ENCODE measurements at regions not wholly inside any gene's neighbourhood (a gene's known extent, or its start where the extent isn't known, plus 50 kb on each side); places are given as distances from the start of the nearest gene placed in this dataset. TPM values are rescaled to one million over a fixed set of nuclear protein-coding genes. Genes with fewer than 3 reads are reported as not detected.

DNA sequence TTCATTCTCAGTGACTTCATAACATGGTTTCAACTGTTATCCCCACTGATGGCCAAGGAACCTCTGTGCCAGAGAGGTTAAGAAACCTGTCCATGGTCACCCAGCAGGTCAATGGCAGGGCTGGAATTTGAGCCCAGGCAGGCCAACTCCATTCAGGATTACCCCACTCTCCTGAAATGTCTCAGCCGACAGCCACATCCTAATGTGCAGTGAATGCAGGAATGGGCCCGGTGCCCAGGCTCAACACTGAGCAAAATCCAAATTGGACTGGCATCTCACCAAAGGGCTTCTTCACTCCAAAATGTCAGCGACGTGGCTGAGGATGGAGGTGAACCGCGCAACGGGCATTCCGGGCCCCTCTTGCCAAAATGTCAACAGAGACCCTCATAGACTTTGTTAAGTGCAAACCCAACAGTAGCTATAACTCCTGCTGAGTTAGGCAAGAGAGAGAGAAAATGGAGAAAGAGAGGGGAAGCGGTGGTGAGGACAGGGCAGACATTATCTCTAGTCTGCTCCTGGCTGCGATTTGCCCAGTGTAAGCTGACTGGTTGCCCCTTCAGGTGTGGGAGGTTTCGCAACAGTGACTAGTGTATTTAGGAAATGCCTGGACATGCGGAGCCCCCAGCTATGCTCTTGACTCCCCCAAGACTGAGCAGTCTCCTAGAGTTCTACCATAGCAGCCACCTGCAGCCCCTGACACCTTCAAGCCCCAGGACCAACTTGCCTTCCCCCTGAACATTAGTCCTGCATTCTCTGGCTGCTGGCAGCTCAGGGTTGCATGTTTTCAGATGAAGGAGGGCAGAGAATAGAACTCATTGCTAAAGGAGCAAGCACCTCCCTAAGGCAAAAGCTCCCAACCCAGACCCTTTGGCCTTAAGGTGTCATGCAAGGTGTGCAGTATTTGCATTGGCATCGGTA is 167.7 kb downstream of the ANAPC1 start:
- Histone ChIP-seq H3K27me3 (no peaks in the 10 kb centered on the region), H3K4me1 (peaks cover 13% of the 10 kb centered on the region), H3K4me2 (no peak overlapping the region), H3F3A (ENCODE audit: low read depth) (peaks cover 12% of the 10 kb centered on the region), H3K9ac (no peak overlapping the region), H3K36me3 (no peaks in the 10 kb centered on the region), H3K4me3 (no peak overlapping the region), H3K9me3 (ENCODE audit: low read depth) (no peaks in the 10 kb centered on the region), H3K27ac (no peak overlapping the region), H4K20me1 (ENCODE audit: low read depth) (no peaks in the 10 kb centered on the region), H2AFZ (replicated peaks) (peak overlapping the region; percentile 57), H3K79me2 (ENCODE audit: low read depth) (no peaks in the 10 kb centered on the region)
- Mint-ChIP-seq H3K27ac (no peak overlapping the region), H3K9me3 (peaks cover 4% of the 10 kb centered on the region), H3K36me3 (no peaks in the 10 kb centered on the region), H3K4me1 (no peaks in the 10 kb centered on the region), H3K27me3 (ENCODE audit: insufficient read depth, low read depth) (peaks cover 3% of the 10 kb centered on the region), H3K4me3 (no peak overlapping the region)
- DNase-seq (ENCODE audit: low spot score), result peak; percentile 0
- TF ChIP-seq, protein P1, sequence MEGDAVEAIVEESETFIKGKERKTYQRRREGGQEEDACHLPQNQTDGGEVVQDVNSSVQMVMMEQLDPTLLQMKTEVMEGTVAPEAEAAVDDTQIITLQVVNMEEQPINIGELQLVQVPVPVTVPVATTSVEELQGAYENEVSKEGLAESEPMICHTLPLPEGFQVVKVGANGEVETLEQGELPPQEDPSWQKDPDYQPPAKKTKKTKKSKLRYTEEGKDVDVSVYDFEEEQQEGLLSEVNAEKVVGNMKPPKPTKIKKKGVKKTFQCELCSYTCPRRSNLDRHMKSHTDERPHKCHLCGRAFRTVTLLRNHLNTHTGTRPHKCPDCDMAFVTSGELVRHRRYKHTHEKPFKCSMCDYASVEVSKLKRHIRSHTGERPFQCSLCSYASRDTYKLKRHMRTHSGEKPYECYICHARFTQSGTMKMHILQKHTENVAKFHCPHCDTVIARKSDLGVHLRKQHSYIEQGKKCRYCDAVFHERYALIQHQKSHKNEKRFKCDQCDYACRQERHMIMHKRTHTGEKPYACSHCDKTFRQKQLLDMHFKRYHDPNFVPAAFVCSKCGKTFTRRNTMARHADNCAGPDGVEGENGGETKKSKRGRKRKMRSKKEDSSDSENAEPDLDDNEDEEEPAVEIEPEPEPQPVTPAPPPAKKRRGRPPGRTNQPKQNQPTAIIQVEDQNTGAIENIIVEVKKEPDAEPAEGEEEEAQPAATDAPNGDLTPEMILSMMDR (IDR thresholded peaks at IDR 0.05), result no peak
- TF ChIP-seq EZH2 (IDR thresholded peaks at IDR 0.05) (no peak), EZH2phosphoT487 (IDR thresholded peaks at IDR 0.05) (no peak)

- H3K27me3 ChIP-seq, result no peaks in the 10 kb centered on the region
- H3K27ac ChIP-seq, result no peak overlapping the region
- H3K9ac ChIP-seq, result no peak overlapping the region
- no peaks in the 10 kb centered on the region for H3K9me3 ChIP-seq (ENCODE audit: low read depth)
- H3F3A ChIP-seq (ENCODE audit: low read depth), result peaks cover 12% of the 10 kb centered on the region
- no peak overlapping the region for H3K4me3 ChIP-seq
- H2AFZ ChIP-seq (replicated peaks), result peak overlapping the region; percentile 57
- no peaks in the 10 kb centered on the region for H4K20me1 ChIP-seq (ENCODE audit: low read depth)
- Mint-ChIP-seq H3K4me1 (no peaks in the 10 kb centered on the region), H3K4me3 (no peak overlapping the region), H3K9me3 (peaks cover under 1% of the 10 kb centered on the region), H3K27ac (no peak overlapping the region), H3K36me3 (no peaks in the 10 kb centered on the region), H3K27me3 (ENCODE audit: insufficient read depth, low read depth) (peaks cover 2% of the 10 kb centered on the region)
- peak; percentile 5 for DNase-seq (ENCODE audit: low spot score)
- H3K4me1 ChIP-seq, result peaks cover 13% of the 10 kb centered on the region
- no peaks in the 10 kb centered on the region for H3K79me2 ChIP-seq (ENCODE audit: low read depth)
- no peaks in the 10 kb centered on the region for H3K36me3 ChIP-seq
- TF ChIP-seq, protein P1 (IDR thresholded peaks at IDR 0.05), result no peak
- TF ChIP-seq EZH2phosphoT487 (IDR thresholded peaks at IDR 0.05), result no peak
- no peak for TF ChIP-seq EZH2 (IDR thresholded peaks at IDR 0.05)
- no peak overlapping the region for H3K4me2 ChIP-seq
Observed at GRCh38 chr2:111716905-111717775, 166.9 kb downstream of the ANAPC1 start.

Small RNAs in the stretch of these regions (microRNA-seq; reads per million reads assigned to microRNA genes)
- not detected for gene MIR4435-2

Small RNAs in the stretch of these regions (small RNA-seq; reads per million reads assigned to genes)
- not detected for gene MIR4435-2

All from neural progenitor cell (in vitro differentiated cells).